Uterus (tissue), 3 donors: ENCODE measurements at regions not wholly inside any gene's neighbourhood (a gene's known extent, or its start where the extent isn't known, plus 50 kb on each side); places are given as distances from the start of the nearest gene placed in this dataset.

Experiments
- DNase-seq, 2 donors: peaks; one replicate each; pipeline ENCODE4 v3.0.0-alpha.2; 2019 to 2020
- H3K27ac ChIP-seq, 2 donors: fragments of 200-600 bp; sonication (generic); 1 replicate in 1 of 2; 2 replicates in 1 of 2; pipeline ENCODE4 v1.5.1; 2016 to 2018
- H3K27me3 ChIP-seq, 2 donors: fragments of 200-600 bp; sonication (generic); one replicate each; pipeline ENCODE4 v1.5.1; 2018 to 2019; ENCODE audit warnings: control low read depth in 1 of 2
- H3K36me3 ChIP-seq, 2 donors: fragments of 200-600 bp; sonication (generic); one replicate each; pipeline ENCODE4 v1.5.1; 2019; ENCODE audit warnings: control low read depth in 1 of 2
- H3K4me1 ChIP-seq, 2 donors: fragments of 200-600 bp; sonication (generic); one replicate each; pipeline ENCODE4 v1.5.1; 2018 to 2019; ENCODE audit warnings: control low read depth in 1 of 2
- H3K4me3 ChIP-seq, 2 donors: fragments of 200-600 bp; sonication (generic); 1 replicate in 1 of 2; 2 replicates in 1 of 2; pipeline ENCODE4 v1.5.1; 2018 to 2019; ENCODE audit warnings: mild to moderate bottlenecking in 1 of 2
- H3K9me3 ChIP-seq, 2 donors: fragments of 200-600 bp; sonication (generic); one replicate each; pipeline ENCODE4 v1.5.1; 2019; ENCODE audit warnings: control low read depth in 1 of 2
- POLR2A ChIP-seq, 2 donors: fragments of 450-650 bp; IDR thresholded peaks; one replicate each; pipeline ENCODE4 v1.6.1; 2016; ENCODE audit warnings: antibody characterized with exemption in 2 of 2, mild to moderate bottlenecking in 1 of 2, moderate library complexity in 1 of 2
- intact Hi-C: fragments of 100-400 bp; cut with DNase I; formaldehyde crosslinking; loops from one replicate; pipeline ENCODE4 v1.15.1; 2023; ENCODE audit warnings: low total_unique reads
- TF ChIP-seq, protein P1 (sequence below), 4 experiments: fragments of 200-600 bp in 2 of 4; fragments of 450-650 bp in 2 of 4; sonication (generic) in 2 of 4; IDR thresholded peaks; one replicate each; pipeline ENCODE4 v1.5.1; 2016 to 2019; ENCODE audit warnings: antibody characterized with exemption in 4 of 4, mild to moderate bottlenecking in 2 of 4, moderate library complexity in 1 of 4
- donor health status: DM: yes; HTN: yes; CAD: no.

DNA sequence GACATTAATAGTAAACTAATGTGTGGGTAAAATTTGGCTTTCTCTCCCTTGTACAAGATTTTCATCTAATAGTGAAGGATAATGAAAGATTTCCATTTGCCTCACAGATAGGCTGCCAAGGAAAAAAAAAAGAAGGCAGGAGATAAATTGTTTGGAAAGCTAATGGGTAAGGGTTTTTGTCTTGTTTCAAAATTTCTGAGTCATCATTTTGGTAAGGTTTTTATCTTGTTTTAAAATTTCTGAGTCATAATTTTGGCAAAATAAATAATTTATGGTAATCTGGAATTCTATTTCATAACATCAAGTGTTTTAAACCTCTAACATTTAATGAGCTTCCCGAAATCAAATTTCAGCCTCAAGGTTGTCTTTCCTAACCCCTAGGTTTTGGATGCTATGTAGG is 1035.7 kb upstream of the FBXO33 start:
- no peaks in the 10 kb centered on the region for H3K9me3 ChIP-seq
- H3K4me3 ChIP-seq: no peak overlapping the region
- TF ChIP-seq, protein P1, sequence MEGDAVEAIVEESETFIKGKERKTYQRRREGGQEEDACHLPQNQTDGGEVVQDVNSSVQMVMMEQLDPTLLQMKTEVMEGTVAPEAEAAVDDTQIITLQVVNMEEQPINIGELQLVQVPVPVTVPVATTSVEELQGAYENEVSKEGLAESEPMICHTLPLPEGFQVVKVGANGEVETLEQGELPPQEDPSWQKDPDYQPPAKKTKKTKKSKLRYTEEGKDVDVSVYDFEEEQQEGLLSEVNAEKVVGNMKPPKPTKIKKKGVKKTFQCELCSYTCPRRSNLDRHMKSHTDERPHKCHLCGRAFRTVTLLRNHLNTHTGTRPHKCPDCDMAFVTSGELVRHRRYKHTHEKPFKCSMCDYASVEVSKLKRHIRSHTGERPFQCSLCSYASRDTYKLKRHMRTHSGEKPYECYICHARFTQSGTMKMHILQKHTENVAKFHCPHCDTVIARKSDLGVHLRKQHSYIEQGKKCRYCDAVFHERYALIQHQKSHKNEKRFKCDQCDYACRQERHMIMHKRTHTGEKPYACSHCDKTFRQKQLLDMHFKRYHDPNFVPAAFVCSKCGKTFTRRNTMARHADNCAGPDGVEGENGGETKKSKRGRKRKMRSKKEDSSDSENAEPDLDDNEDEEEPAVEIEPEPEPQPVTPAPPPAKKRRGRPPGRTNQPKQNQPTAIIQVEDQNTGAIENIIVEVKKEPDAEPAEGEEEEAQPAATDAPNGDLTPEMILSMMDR (IDR thresholded peaks at IDR 0.05): no peak
- no peak for TF ChIP-seq POLR2A (IDR thresholded peaks at IDR 0.05)
- H3K27ac ChIP-seq: no peak overlapping the region
- H3K4me1 ChIP-seq: no peaks in the 10 kb centered on the region
- DNase-seq: no peak
- no peaks in the 10 kb centered on the region for H3K36me3 ChIP-seq
- no peaks in the 10 kb centered on the region for H3K27me3 ChIP-seq
- intact Hi-C loops: no loop called here

DNA sequence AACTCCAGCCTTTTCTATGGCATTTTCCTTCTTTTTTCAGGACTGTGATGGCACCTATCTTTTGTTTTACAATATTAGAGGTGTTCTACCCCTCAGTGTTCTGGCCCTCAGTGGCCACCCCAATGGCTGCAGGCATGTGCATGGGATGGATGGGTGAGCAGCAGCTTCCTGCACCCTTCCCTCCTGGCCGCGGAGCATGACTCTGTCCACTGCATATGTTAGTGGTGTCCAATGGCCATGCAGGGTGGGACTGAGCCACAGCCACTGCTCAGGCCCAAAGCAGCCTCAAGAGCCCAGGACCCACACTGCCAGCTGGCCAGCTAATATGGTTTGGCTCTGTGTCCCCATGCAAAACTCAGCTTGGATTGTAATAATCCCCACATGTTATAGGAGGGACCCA is 1032.3 kb upstream of the FBXO33 start:
- Histone ChIP-seq H3K27me3 (no peaks in the 10 kb centered on the region), H3K9me3 (no peaks in the 10 kb centered on the region), H3K4me3 (no peak overlapping the region), H3K4me1 (no peaks in the 10 kb centered on the region), H3K27ac (no peak overlapping the region), H3K36me3 (no peaks in the 10 kb centered on the region)
- no peak for DNase-seq
- TF ChIP-seq POLR2A (IDR thresholded peaks at IDR 0.05): no peak
- TF ChIP-seq, protein P1 (IDR thresholded peaks at IDR 0.05): no peak
- intact Hi-C loops: no loop called here

DNA sequence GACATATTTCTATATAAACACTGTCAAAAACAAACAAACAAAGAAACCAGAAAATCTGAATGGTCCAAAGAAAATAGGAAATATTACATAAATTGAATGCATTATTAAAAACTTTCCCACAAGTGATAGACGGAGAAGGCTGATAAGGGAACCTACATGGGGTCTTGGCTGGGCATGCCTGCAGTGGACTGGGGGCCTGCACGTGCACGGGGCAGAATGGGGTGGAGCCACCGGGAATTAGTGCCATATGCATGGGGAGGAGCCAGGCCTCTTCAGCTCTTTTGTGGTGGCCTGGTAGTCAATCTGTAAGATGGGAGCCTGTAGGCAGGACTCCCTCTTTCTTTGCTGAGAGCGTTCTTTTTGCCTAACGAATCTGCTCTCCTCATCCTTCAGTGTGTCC is 1031.7 kb upstream of the FBXO33 start:
- intact Hi-C loops: no loop called here
- no peak for TF ChIP-seq POLR2A (IDR thresholded peaks at IDR 0.05)
- TF ChIP-seq, protein P1 (IDR thresholded peaks at IDR 0.05): no peak
- Histone ChIP-seq H3K4me1 (no peaks in the 10 kb centered on the region), H3K27ac (no peak overlapping the region), H3K36me3 (no peaks in the 10 kb centered on the region), H3K27me3 (no peaks in the 10 kb centered on the region), H3K4me3 (no peak overlapping the region), H3K9me3 (no peaks in the 10 kb centered on the region)
- DNase-seq: no peak

DNA sequence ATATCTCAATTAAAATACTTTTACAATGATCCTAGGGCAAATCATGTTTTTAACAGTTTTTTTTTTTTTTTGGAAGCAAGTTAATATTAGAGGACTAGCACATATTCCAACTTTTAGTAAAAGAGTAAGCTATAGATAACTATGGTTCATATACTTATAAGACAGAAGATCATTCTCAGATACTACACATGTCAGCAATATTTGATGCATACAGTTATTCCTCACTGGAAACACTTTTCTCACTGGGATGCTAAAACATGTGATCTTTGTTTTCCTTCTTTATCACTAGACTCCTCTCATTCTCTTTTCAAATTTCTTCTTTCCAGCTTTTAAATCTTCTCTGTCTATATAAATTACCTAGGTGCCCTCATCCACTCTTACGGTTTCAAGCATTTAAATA is 1020.4 kb upstream of the FBXO33 start:
- Histone ChIP-seq H3K4me3 (no peak overlapping the region), H3K27me3 (no peaks in the 10 kb centered on the region), H3K4me1 (no peaks in the 10 kb centered on the region), H3K27ac (no peak overlapping the region), H3K9me3 (no peaks in the 10 kb centered on the region), H3K36me3 (no peaks in the 10 kb centered on the region)
- DNase-seq: no peak
- intact Hi-C loops: no loop called here
- no peak for TF ChIP-seq POLR2A (IDR thresholded peaks at IDR 0.05)
- TF ChIP-seq, protein P1 (IDR thresholded peaks at IDR 0.05): no peak

DNA sequence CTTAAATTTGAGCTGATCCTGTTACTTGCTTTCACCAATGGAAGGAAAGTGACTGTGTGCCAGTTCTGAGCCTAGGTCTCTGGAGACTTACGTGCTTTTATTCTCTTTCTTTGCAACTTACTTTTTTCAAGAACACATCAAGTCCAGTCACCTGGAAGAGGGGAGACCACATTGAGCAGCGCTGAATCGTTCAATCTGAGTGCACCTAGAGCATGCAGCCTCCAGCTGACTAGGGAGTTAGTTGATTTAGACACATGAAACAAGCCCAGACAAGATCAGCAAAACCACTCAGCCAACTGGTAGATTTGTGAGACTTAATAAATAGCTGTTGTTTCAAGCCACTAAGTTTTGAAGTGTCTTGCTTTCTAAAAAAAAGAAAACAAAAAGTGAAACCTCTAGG is 1014.8 kb upstream of the FBXO33 start:
- H3K27me3 ChIP-seq: no peaks in the 10 kb centered on the region
- no peak overlapping the region for H3K4me3 ChIP-seq
- intact Hi-C loops: no loop called here
- no peaks in the 10 kb centered on the region for H3K9me3 ChIP-seq
- TF ChIP-seq POLR2A (IDR thresholded peaks at IDR 0.05): no peak
- TF ChIP-seq, protein P1 (IDR thresholded peaks at IDR 0.05): no peak
- no peaks in the 10 kb centered on the region for H3K4me1 ChIP-seq
- H3K27ac ChIP-seq: no peak overlapping the region
- DNase-seq: no peak
- no peaks in the 10 kb centered on the region for H3K36me3 ChIP-seq
